SK-N-MC (cell line): ENCODE measurements at regions not wholly inside any gene's neighbourhood (a gene's known extent, or its start where the extent isn't known, plus 50 kb on each side); places are given as distances from the start of the nearest gene placed in this dataset.

Experiments used
- EZH2 ChIP-seq: fragments of 200-600 bp; sonication (generic); IDR thresholded peaks from one replicate; pipeline ENCODE4 v1.6.1; 2017; ENCODE audit warnings: antibody characterized with exemption
- POLR2AphosphoS5 ChIP-seq: IDR thresholded peaks from 2 replicates; pipeline ENCODE4 v1.6.1; 2012; ENCODE audit warnings: mild to moderate bottlenecking, low read depth, low read length, borderline replicate concordance

GRCh38 chr20:12345978-12346377 is 428.3 kb downstream of the BTBD3 start:
- TF ChIP-seq EZH2 (no peak), POLR2AphosphoS5 (no peak)
